SK-N-MC (cell line): ENCODE measurements at regions not wholly inside any gene's neighbourhood (a gene's known extent, or its start where the extent isn't known, plus 50 kb on each side); places are given as distances from the start of the nearest gene placed in this dataset.

Source experiments
- EZH2 ChIP-seq: fragments of 200-600 bp; sonication (generic); IDR thresholded peaks from one replicate; pipeline ENCODE4 v1.6.1; 2017; ENCODE audit warnings: antibody characterized with exemption
- FOXP2 ChIP-seq: optimal IDR thresholded peaks from 2 replicates; pipeline ENCODE3; 2011; ENCODE audit warnings: mild to moderate bottlenecking, moderate library complexity; ENCODE audit not compliant: insufficient read depth; ENCODE audit errors: extremely low read length, control extremely low read depth
- POLR2AphosphoS5 ChIP-seq: IDR thresholded peaks from 2 replicates; pipeline ENCODE4 v1.6.1; 2012; ENCODE audit warnings: mild to moderate bottlenecking, low read depth, low read length, borderline replicate concordance

DNA sequence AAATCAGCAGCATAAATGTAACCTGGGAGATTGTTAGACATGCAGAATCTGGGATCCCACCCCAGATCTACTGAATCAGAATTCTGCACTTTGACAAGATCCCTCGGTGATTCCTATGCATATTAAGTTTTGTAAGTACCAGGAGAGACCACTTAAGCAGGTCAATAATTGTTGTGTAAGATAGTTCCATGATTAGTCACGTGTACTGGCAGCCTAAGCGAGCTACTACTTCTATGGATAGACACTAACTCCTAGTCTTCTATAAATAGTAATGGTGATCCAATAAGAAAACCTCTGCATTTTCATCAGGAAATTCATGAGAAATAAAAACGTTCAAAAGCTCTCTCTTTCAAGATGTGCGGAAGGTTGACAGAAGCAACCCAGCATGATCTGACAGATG is 988.2 kb upstream of the CHAC2 start:
- TF ChIP-seq POLR2AphosphoS5 (no peak), EZH2 (no peak), FOXP2 (no peak)
